Putamen (tissue), 1 donor: ENCODE measurements at regions not wholly inside any gene's neighbourhood (a gene's known extent, or its start where the extent isn't known, plus 50 kb on each side); places are given as distances from the start of the nearest gene placed in this dataset.

Experiments used
- DNase-seq: peaks from one replicate; pipeline ENCODE4 v3.0.0-alpha.2; 2016; ENCODE audit warnings: low spot score

GRCh38 chr5:56513141-56513540 is 280.0 kb upstream of the ANKRD55 start:
- no peak for DNase-seq

DNA sequence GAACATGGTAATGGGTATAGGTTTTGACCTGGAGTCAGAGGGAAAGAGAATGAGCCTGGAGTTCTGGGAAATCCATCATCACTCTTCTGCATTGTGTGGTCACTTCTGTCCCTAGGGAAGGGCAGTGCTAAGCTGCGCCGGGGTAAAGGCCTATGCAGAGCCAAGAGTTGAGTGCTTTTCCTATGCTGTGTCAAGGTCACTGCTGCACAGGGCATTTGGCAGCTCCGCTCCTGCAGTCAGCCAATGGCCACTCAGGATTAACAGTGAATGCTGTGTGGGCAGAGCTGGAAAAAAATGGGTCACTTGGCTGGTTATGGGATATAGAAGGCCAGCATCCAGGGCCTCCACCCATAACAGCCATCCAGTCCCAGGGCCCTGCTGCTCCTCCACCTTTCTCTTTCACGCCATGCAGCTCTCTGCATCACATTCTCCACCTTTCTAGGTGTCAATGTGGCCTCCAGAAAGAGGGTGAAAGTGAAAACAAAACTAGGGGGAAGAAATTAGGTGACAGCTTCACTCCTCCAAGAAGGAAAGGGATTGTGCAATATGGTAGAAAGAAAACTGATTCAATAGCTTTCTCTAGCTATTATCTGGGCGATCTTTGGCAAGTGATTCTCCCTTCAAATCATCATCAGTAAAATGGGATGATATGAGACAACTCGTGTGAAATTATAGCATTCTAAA is 279.3 kb upstream of the ANKRD55 start:
- no peak for DNase-seq

- DNase-seq: no peak
These were observed 278.3 kb upstream of the ANKRD55 start for GRCh38 chr5:56511326-56511841.

- no peak for DNase-seq
These were observed 275.1 kb upstream of the ANKRD55 start for GRCh38 chr5:56508249-56508648.

DNA sequence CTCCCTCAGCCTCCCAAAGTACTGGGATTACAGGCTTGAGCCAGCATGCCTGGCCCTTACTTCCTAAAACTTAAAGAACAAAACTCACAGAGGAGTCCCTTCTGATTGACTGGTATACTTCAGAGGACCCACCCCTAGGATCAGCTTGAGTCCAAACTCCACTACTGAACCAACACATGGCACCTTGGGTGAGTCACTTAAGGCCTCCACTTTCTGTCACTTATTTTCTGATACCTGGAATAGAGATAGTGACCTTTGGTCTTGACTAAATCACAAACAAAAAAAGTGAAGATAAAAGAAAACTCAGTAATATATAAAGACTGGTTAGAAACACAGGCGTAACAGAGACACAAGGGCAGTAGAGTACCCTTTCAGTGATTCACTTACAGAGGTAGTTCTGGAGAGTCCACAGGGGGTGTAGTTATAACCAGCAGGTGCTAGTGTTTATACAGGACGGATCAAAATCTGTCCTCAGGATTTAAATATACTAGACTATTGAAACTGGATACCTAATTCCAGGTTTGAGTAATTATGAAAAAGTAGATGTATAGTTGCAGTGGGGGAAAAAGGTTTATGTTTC is 274.3 kb upstream of the ANKRD55 start:
- no peak for DNase-seq

DNA sequence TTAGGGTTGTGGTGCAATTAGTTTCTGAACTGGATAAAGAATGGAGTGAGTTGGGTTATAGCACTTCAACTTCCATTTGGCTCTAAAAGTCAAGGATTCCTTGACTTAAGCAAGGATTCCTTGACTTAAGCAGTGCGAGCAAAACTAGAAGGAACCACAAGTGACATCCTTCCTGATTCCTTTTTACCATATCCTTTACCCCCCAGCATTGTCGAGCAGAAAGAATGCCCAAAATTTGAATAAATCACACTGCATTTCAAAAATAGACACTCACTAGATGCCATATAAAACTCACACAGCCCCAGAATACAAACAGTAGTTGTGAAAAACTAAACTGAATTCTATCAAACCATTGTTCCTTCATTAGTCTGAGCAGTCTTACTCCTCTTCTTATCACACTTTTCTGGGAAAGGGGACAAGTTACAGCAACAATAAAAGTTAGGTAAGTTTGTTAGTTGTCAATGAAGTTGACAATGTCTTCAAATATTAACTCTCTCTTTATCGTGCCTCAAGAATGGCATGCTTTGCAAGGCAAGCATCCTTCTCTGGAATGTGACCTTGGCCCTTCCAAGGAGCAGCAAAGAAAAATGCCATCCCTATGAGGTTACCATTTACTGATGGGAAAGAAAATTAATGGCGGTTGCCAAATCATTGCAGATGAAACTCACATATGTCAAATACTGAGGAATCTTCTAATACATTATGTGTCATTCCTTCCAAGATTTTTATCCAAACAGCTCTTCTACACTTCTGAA is 273.3 kb upstream of the ANKRD55 start:
- DNase-seq: no peak

GRCh38 chr5:56503929-56504328 is 270.8 kb upstream of the ANKRD55 start:
- DNase-seq: no peak

- no peak for DNase-seq
These were observed 268.8 kb upstream of the ANKRD55 start for GRCh38 chr5:56501781-56502557.

GRCh38 chr5:56499901-56500300 is 266.8 kb upstream of the ANKRD55 start:
- DNase-seq: no peak

DNA sequence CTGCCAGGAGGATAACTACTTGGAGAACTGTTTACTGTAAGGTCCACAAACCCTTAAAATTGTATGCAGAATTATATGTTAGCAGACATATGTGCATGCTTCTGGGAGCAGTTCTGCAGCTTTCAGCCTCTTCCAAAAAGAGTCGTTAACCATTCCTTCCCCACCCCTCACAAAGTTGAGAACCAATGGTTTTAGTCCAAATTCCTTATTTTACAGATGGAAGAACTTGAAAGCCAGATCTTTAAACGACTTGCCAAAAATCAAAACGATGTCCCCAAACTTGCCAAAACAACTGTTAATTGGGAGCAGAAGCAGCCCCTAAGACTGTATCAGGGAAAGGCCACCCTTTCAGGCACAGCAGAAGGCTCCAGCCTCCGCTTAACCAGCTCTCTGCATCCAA is 266.4 kb upstream of the ANKRD55 start:
- no peak for DNase-seq

DNA sequence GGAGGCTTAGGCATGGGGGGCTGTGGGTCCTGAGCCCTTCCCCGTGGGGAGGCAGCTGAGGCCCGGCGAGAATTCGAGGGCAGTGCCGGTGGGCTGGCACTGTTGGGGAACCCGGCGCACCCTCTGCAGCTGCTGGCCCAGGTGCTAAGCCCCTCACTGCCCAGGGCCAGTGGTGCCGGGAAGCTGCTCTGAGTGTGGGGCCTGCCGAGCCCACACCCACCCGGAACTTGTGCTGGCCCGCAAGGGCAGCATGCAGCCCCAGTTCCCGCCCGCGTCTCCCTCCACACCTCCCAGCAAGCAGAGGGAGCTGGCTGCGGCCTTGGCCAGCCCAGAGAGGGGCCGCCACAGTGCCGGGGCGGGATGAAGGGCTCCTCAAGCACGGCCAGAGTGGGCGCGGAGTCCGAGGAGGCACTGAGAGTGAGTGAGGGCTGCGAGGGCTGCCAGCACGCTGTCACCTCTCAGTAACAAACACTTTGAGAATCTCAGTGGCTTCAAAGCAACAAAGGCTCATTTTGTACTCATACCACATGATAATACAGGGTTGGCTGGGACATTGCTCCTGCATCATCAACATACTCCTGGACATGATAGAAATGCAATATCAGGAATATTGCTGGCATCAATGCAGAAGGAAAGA is 265.7 kb upstream of the ANKRD55 start:
- DNase-seq: no peak

GRCh38 chr5:56496581-56497063 is 263.5 kb upstream of the ANKRD55 start:
- DNase-seq: no peak

- no peak for DNase-seq
These were observed 261.2 kb upstream of the ANKRD55 start for GRCh38 chr5:56494300-56494731.

GRCh38 chr5:56493766-56494165 is 260.6 kb upstream of the ANKRD55 start:
- no peak for DNase-seq

DNA sequence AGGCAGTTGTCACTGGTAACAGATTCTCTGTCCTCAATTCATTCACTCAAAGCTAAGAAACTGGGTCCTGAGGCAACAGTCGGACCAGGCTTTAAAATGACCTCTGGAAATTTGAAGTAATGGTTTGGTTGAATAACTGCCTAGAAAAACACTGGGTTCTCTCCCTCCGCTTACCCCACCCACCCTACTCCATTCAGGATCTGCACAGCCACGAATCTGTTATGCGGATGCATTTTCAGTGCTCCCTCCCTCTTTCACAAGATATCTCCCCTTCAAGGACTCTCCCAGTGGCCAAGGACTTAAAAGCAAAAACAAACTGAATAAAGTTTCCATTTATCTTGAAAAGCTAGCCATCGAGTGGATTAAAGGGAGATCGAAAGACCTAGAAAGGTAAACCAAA is 260.2 kb upstream of the ANKRD55 start:
- DNase-seq: no peak

GRCh38 chr5:56492812-56493211 is 259.7 kb upstream of the ANKRD55 start:
- no peak for DNase-seq

GRCh38 chr5:56490971-56491468 is 257.9 kb upstream of the ANKRD55 start:
- no peak for DNase-seq

DNA sequence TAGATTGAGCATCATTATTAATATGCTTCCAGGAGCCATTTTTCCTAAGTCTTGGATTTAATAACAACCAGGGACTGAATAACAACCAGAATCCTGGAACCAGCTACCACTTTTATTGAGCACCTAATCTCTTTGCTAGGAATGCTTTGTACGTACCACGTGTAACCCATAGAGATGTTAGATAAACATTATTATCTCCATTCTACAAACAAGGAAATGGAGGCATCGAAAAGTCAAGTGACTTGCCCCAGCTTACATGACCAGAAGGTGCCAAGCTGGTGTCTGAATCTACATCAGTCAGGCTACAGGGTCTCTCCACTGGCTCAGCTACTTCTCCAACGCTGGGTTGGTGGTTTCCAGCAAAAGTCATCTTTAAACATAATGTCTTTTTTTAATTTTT is 256.1 kb upstream of the ANKRD55 start:
- DNase-seq: no peak

GRCh38 chr5:56487528-56488115 is 254.5 kb upstream of the ANKRD55 start:
- no peak for DNase-seq

DNA sequence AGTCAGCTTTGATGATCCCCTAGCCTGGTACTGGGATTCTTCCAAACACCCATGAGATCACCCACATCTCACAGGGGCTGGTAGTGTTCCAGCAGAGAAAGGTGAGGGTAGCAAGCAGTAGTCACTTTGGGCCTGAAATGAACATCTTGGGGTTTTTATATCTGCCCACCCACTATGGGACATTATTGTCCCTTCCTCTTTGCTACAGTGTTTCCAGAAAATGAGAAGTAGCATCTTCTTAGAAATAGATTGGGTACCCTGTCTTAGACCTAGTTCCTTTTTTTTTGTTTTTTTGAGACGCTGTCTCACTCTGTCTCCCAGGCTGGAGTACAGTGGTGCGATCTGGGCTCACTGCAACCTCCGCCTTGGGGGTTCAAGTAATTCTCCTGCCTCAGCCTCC is 249.2 kb upstream of the ANKRD55 start:
- no peak for DNase-seq
